GM12864 (cell line): ENCODE measurements at regions not wholly inside any gene's neighbourhood (a gene's known extent, or its start where the extent isn't known, plus 50 kb on each side); places are given as distances from the start of the nearest gene placed in this dataset.

Experiments used
- DNase-seq: peaks from one replicate; pipeline ENCODE4 v3.0.0-alpha.2; 2011; ENCODE audit warnings: low read depth
- H3K4me3 ChIP-seq: 2 replicates; pipeline ENCODE4 v1.5.1; 2011; ENCODE audit warnings: mild to moderate bottlenecking, low read depth, low read length, control low read depth
- CTCF ChIP-seq: IDR thresholded peaks from 2 replicates; pipeline ENCODE4 v1.5.1; 2011; ENCODE audit warnings: low read depth, mild to moderate bottlenecking, moderate library complexity, low read length, control low read depth, inconsistent platforms; ENCODE audit errors: missing control alignments

- peak; percentile 68 for DNase-seq
- H3K4me3 ChIP-seq: peak overlapping the region; percentile 32; the same call in 1 of the 2 replicates
- no peak for TF ChIP-seq CTCF
Measured at GRCh38 chr15:67902579-67903009, 62.7 kb upstream of the RNU6-1 start.

GRCh38 chr15:67903708-67904107 lies 63.9 kb upstream of the RNU6-1 start:
- TF ChIP-seq CTCF: no peak
- no peak for DNase-seq
- H3K4me3 ChIP-seq: no peak overlapping the region

GRCh38 chr15:67905628-67906027 lies 65.8 kb upstream of the RNU6-1 start:
- no peak for DNase-seq
- H3K4me3 ChIP-seq: no peak overlapping the region
- no peak for TF ChIP-seq CTCF

DNA sequence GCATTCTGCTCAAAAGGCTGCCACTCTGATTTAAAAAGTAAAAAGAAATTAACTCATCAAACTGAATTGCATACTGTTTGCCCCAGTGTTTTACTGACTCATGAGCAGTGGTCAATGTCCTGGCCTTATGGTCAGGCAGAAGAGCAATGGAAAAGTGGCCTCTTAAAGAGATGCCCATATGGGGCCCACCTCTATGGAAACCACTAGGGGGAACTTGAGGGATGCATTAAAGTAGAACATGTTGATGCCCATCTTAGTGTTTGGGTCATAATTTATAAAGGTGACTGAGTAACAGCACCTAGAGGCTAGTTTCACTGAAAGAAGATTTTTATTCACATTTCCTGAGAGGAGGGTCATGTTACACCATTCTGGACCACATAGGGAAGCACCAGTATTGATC lies 66.5 kb upstream of the RNU6-1 start:
- no peak for DNase-seq
- peak; percentile 24 for TF ChIP-seq CTCF

DNA sequence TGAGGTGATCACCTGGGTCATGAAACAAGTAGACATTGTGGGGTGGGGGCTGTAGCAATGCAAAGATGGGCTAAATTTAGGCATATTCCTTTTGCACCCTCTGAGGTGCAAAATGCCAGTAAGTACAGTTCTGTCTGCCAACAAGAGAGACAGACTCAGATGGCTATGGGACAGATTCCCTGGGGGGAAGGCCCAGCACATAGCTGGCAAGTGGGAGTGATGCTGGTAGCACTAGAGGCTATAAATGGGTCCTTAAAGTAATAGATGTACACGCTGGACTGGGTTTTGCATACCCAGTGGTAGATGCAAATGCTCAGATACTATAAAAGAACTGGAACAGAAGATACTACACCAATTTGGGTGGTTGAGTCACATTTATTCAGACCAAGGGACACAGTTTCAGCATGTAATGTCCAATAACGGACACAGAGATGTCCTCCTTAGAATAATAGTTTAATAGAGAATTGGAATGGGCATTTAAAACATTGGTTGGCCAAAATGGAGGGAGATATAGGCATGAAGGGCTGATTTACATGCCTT lies 67.4 kb upstream of the RNU6-1 start:
- no peak for DNase-seq
- H3K4me3 ChIP-seq: no peak overlapping the region
- TF ChIP-seq CTCF: no peak

More for the DNA sequence above, 66.5 kb upstream of the RNU6-1 start:
- H3K4me3 ChIP-seq: no peak overlapping the region

DNA sequence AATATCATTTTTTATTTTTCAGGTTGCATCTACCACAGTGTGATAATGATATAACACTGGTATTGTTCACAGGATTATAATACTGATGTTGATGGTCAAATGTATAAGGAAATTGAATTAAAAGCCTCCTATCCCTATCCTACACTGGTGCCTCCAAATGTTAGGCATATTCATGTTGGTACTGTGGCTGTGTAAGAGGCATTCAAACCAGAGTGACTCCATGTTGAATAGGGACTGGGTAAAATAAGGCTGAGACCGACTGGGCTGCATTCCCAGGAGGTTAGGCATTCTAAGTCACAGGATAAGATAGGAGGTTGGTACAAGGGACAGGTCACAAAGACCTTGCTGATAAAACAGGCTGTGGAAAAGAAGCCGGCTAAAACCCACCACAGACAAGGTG lies 68.9 kb upstream of the RNU6-1 start:
- H3K4me3 ChIP-seq: no peak overlapping the region
- no peak for TF ChIP-seq CTCF
- DNase-seq: no peak

DNA sequence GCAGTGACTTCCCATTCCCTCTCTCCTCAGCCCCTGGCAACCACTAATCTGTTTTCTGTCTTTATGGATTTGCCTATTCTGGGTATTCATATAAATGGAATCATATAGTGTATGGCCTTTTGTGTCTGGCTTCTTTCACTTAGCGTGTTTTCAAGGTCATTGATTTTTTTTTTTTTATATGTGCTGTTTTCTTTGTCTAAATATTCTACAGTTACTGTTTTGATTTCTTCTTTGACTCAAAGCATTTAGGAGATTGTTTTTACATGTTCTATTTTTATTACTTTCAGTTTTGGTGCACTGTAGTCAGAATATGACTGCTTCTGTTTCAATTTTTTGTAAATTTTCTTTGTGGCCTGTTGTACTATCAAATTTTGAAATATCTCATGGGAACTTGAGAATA lies 71.9 kb upstream of the RNU6-1 start:
- no peak for TF ChIP-seq CTCF
- H3K4me3 ChIP-seq: no peak overlapping the region
- DNase-seq: no peak
